K562 (cell line): ENCODE measurements at regions not wholly inside any gene's neighbourhood (a gene's known extent, or its start where the extent isn't known, plus 50 kb on each side); places are given as distances from the start of the nearest gene placed in this dataset.

ENCODE experiments used
- ATAC-seq: fragments of 200-7000 bp; cut with Tn5 transposase; 3 replicates; pipeline ENCODE4 v1.9.1; 2020; ENCODE audit warnings: moderate library complexity
- BruUV-seq: library from RNA; stranded (reverse); fragments of 400-500 nt; replicated peaks from 2 replicates; lab custom pipeline; 2021; lab: Mats Ljungman, UMichigan
- CTCF ChIA-PET: fragments of 300-600 bp; formaldehyde crosslinking; extraction: SDS; loops from one replicate; lab custom pipeline; 2021; ENCODE audit warnings: low intra/inter-chr PET ratio; lab: Yijun Ruan, JAX
- POLR2A ChIA-PET: fragments of 300-600, 350-650 bp; sonication (Branson Sonifier 250); formaldehyde crosslinking; extraction: SDS; loops from one replicate; lab custom pipeline; 2021; ENCODE audit warnings: antibody characterized with exemption, inconsistent platforms; lab: Yijun Ruan, JAX
- DNase-seq, 4 experiments: peaks; one replicate each; pipeline versions ENCODE4 v3.0.0 to v3.0.0-alpha.2; 2011 to 2018; ENCODE audit warnings: low spot score in 3 of 4, mixed read lengths in 3 of 4; ENCODE audit errors: extremely low read depth in 1 of 4
- FAIRE-seq: peaks from 2 replicates; lab custom pipeline; 2011; peaks lifted over from hg19 to GRCh38; lab: Jason Lieb, UNC
- H2AFZ ChIP-seq: 2 replicates; pipeline ENCODE4 v1.6.0; 2011; ENCODE audit warnings: low read depth, low read length, control low read depth, inconsistent platforms
- H3K27ac ChIP-seq: fragments of 200-600 bp; 3 replicates; pipeline ENCODE4 v1.8.0; 2011; ENCODE audit warnings: low read depth, mild to moderate bottlenecking, control low read depth, inconsistent platforms, low read length, moderate library complexity, mixed read lengths; ENCODE audit errors: extremely low read depth
- H3K27me3 ChIP-seq, 2 experiments: fragments of 300-600 bp in 1 of 2; 2 replicates in 1 of 2; 3 replicates in 1 of 2; pipeline versions ENCODE4 v1.6.0 to v1.8.0; 2011; ENCODE audit warnings: inconsistent platforms in 2 of 2, low read length in 2 of 2, mild to moderate bottlenecking in 1 of 2, mixed read lengths in 1 of 2, moderate library complexity in 1 of 2; ENCODE audit not compliant: control insufficient read depth in 2 of 2, insufficient read depth in 2 of 2
- H3K36me3 ChIP-seq: fragments of 300-600 bp; 3 replicates; pipeline ENCODE4 v1.8.0; 2011; ENCODE audit warnings: mild to moderate bottlenecking, low read length, inconsistent platforms; ENCODE audit not compliant: control insufficient read depth, insufficient read depth
- H3K4me1 ChIP-seq, 2 experiments: fragments of 200-600 bp in 1 of 2; replicated peaks in 1 of 2; 2 replicates in 1 of 2; 3 replicates in 1 of 2; pipeline versions ENCODE4 v1.5.1 to v1.8.0; 2011; ENCODE audit warnings: inconsistent platforms in 2 of 2, low read length in 2 of 2, mild to moderate bottlenecking in 1 of 2, mixed read lengths in 1 of 2, moderate library complexity in 1 of 2; ENCODE audit not compliant: control insufficient read depth in 2 of 2, insufficient read depth in 2 of 2
- H3K4me2 ChIP-seq: 2 replicates; pipeline ENCODE4 v1.6.1; 2011; ENCODE audit warnings: low read length, control low read depth, inconsistent platforms, mixed read lengths; ENCODE audit not compliant: insufficient read depth
- H3K4me3 ChIP-seq: fragments of 200-600 bp; sonication (generic), shearing (Covaris generic); 2 replicates; pipeline ENCODE4 v1.5.1; 2016; ENCODE audit warnings: control low read depth, inconsistent platforms
- H3K79me2 ChIP-seq: fragments of 200-600 bp; 3 replicates; pipeline ENCODE4 v1.8.0; 2011; ENCODE audit warnings: low read length, inconsistent platforms; ENCODE audit not compliant: control insufficient read depth, insufficient read depth
- H3K9ac ChIP-seq, 2 experiments: 2 replicates each; pipeline versions ENCODE4 v1.6.0 to v1.6.1; 2011; ENCODE audit warnings: low read depth in 2 of 2, low read length in 2 of 2, control low read depth in 1 of 2, inconsistent platforms in 1 of 2, mild to moderate bottlenecking in 1 of 2, mixed read lengths in 1 of 2; ENCODE audit not compliant: insufficient read depth in 1 of 2
- H3K9me1 ChIP-seq: one replicate; pipeline ENCODE4 v1.6.0; 2011; ENCODE audit warnings: inconsistent platforms, mild to moderate bottlenecking, low read length, moderate library complexity; ENCODE audit not compliant: control insufficient read depth, insufficient read depth
- H3K9me3 ChIP-seq: replicated peaks from 2 replicates; pipeline ENCODE4 v1.5.1; 2011; ENCODE audit warnings: low read depth, low read length, inconsistent platforms; ENCODE audit not compliant: control insufficient read depth, insufficient read depth
- H4K20me1 ChIP-seq: replicated peaks from 2 replicates; pipeline ENCODE4 v1.6.1; 2011; ENCODE audit warnings: low read length, inconsistent platforms, mixed read lengths; ENCODE audit not compliant: control insufficient read depth, insufficient read depth
- CEBPG ChIP-seq, 3 experiments: fragments of 200-800 bp in 1 of 3; sonication (Bioruptor generic) in 1 of 3; sonication (generic) in 1 of 3; formaldehyde crosslinking in 1 of 3; IDR thresholded peaks in 2 of 3; conservative IDR thresholded peaks in 1 of 3; 2 replicates each; pipeline versions ENCODE4 v1.6.1 to v1.8.0; 2016 to 2022; ENCODE audit warnings: missing compliant biosample characterization in 2 of 3, missing genetic modification characterization in 2 of 3, mild to moderate bottlenecking in 1 of 3, missing genetic modification reagents in 1 of 3
- CTCFL ChIP-seq: IDR thresholded peaks from 2 replicates; pipeline ENCODE4 v1.6.1; 2011; ENCODE audit warnings: borderline replicate concordance, low read depth, mild to moderate bottlenecking, moderate library complexity, low read length; ENCODE audit not compliant: insufficient read depth, poor library complexity, severe bottlenecking
- HINFP ChIP-seq: fragments of 450-650 bp; conservative IDR thresholded peaks from 2 replicates; pipeline ENCODE4 v1.6.1; 2016; ENCODE audit warnings: missing genetic modification characterization, low read depth, mild to moderate bottlenecking, control low read depth, missing compliant biosample characterization
- TCF7L2 ChIP-seq: fragments of 150-350 bp; IDR thresholded peaks from 2 replicates; pipeline ENCODE4 v1.6.1; 2016; ENCODE audit warnings: low read depth, mild to moderate bottlenecking, low read length, moderate library complexity
- TGIF2 ChIP-seq: sonication (generic); formaldehyde crosslinking; IDR thresholded peaks from 2 replicates; pipeline ENCODE4 v1.8.1; 2022; ENCODE audit warnings: mild to moderate bottlenecking, missing genetic modification reagents, moderate library complexity
- WGBS: fragments of 100-300 bp; shearing (Covaris generic); methylation state at CpG from one replicate; pipeline ENCODE4 v1.1.6; 2016; ENCODE audit warnings: low coverage, mixed read lengths; ENCODE audit not compliant: insufficient coverage; ENCODE audit errors: missing lambda C conversion rate; 5-methylcytosine and 5-hydroxymethylcytosine counted together
- in situ Hi-C: fragments of 300-500 bp; cut with MboI; formaldehyde crosslinking; loops from 4 replicates; pipeline ENCODE4 v1.15.0; 2018; ENCODE audit warnings: inconsistent platforms, mixed read lengths
- intact Hi-C: fragments of 100-400 bp; cut with micrococcal nuclease; formaldehyde crosslinking; loops from 2 replicates; pipeline ENCODE4 v1.14.2; 2022

GRCh38 chr1:201633297-201633696, 94.4 kb downstream of the NAV1 start (continued):
- TF ChIP-seq CTCFL (no peak), HINFP (tag) (no peak), TGIF2 (CRISPR knock-in tag) (no peak)

GRCh38 chr1:201633811-201634210, 94.9 kb downstream of the NAV1 start:
- ChIA-PET CTCF (no interaction called here), POLR2A (interaction anchor here (1.0 to 1.2 kb wide), 4 partner anchors 9 to 52 kb away, joined by 3 to 5 read pairs (median 4); no protein-coding TSS in a partner anchor)
- ATAC-seq (no peak), FAIRE-seq (no peak), DNase-seq (no peak)
- TF ChIP-seq CEBPG (CRISPR knock-in tag; IDR thresholded peaks at IDR 0.05) (peak; percentile 18; the same call in 1 of the 2 replicates), CEBPG (tag; conservative IDR thresholded peaks at IDR 0.05 in 1 of 2, IDR thresholded peaks at IDR 0.05 in 1 of 2) (no peak), TCF7L2 (no peak)
- no peaks in the 10 kb centered on the region for H4K20me1 ChIP-seq
- intact Hi-C loops (no loop called here), in situ Hi-C loops (no loop called here)
- WGBS: 38% methylated on average over 5 of the region's 5 CpGs
- no peaks in the 10 kb centered on the region for H3K9me3 ChIP-seq
- H2AFZ ChIP-seq: no peak overlapping the region
- H3K4me1 ChIP-seq: peaks cover 11 to 39% of the 10 kb centered on the region in 2 experiments; a peak in 4 of 5 replicates
- no peak overlapping the region for H3K9ac ChIP-seq
- no peak overlapping the region for H3K4me2 ChIP-seq
- H3K27ac ChIP-seq: no peak overlapping the region
- no peaks in the 10 kb centered on the region for H3K9me1 ChIP-seq
- no peaks in the 10 kb centered on the region for H3K27me3 ChIP-seq
- no peak overlapping the region for H3K4me3 ChIP-seq
- no peaks in the 10 kb centered on the region for H3K36me3 ChIP-seq
- H3K79me2 ChIP-seq: no peaks in the 10 kb centered on the region
- BruUV-seq: no TSS peak
